ENCODE measurements at regions not wholly inside any gene's neighbourhood (a gene's known extent, or its start where the extent isn't known, plus 50 kb on each side); places are given as distances from the start of the nearest gene placed in this dataset.
A peak's percentile ranks its signal among the peaks of the same experiment; 100 is the strongest.

- peak; percentile 19 for DNase-seq (ENCODE audit: low spot score)
These were observed 79.3 kb upstream of the DRD2 start for GRCh38 chr11:113554526-113554925.

GRCh38 chr11:113553915-113554314 is 78.7 kb upstream of the DRD2 start:
- DNase-seq (ENCODE audit: low spot score) = no peak

- no peak for DNase-seq (ENCODE audit: low spot score)
These were observed 78.0 kb upstream of the DRD2 start for GRCh38 chr11:113553235-113553634.

- no peak for DNase-seq (ENCODE audit: low spot score)
These were observed 77.1 kb upstream of the DRD2 start for GRCh38 chr11:113552271-113552670.

- no peak for DNase-seq (ENCODE audit: low spot score)
These were observed 76.4 kb upstream of the DRD2 start for GRCh38 chr11:113551645-113552044.

GRCh38 chr11:113549611-113550578 is 74.7 kb upstream of the DRD2 start:
- DNase-seq (ENCODE audit: low spot score) = no peak

- DNase-seq (ENCODE audit: low spot score) = no peak
These were observed 73.9 kb upstream of the DRD2 start for GRCh38 chr11:113549061-113549460.

- DNase-seq (ENCODE audit: low spot score) = no peak
These were observed 72.5 kb upstream of the DRD2 start for GRCh38 chr11:113547739-113548138.

GRCh38 chr11:113546757-113547507 is 71.7 kb upstream of the DRD2 start:
- no peak for DNase-seq (ENCODE audit: low spot score)

- DNase-seq (ENCODE audit: low spot score) = no peak
These were observed 67.2 kb upstream of the DRD2 start for GRCh38 chr11:113542420-113542819.

- DNase-seq (ENCODE audit: low spot score) = peak; percentile 19
These were observed 65.5 kb upstream of the DRD2 start for GRCh38 chr11:113540416-113541330.

GRCh38 chr11:113538451-113539412 is 63.5 kb upstream of the DRD2 start:
- no peak for DNase-seq (ENCODE audit: low spot score)

- no peak for DNase-seq (ENCODE audit: low spot score)
These were observed 59.4 kb upstream of the DRD2 start for GRCh38 chr11:113534625-113535024.

- no peak for DNase-seq (ENCODE audit: low spot score)
These were observed 58.2 kb upstream of the DRD2 start for GRCh38 chr11:113533425-113533698.

- DNase-seq (ENCODE audit: low spot score) = peak; percentile 90
These were observed 57.7 kb upstream of the DRD2 start for GRCh38 chr11:113532697-113533424.

GRCh38 chr11:113531575-113532451 is 56.6 kb upstream of the DRD2 start:
- DNase-seq (ENCODE audit: low spot score) = no peak

- no peak for DNase-seq (ENCODE audit: low spot score)
These were observed 55.9 kb upstream of the DRD2 start for GRCh38 chr11:113531083-113531482.

GRCh38 chr11:113529606-113530005 is 54.4 kb upstream of the DRD2 start:
- no peak for DNase-seq (ENCODE audit: low spot score)

GRCh38 chr11:113528982-113529381 is 53.8 kb upstream of the DRD2 start:
- no peak for DNase-seq (ENCODE audit: low spot score)

All from HT-29 (cell line).